OCI-LY3 (cell line): ENCODE measurements at regions not wholly inside any gene's neighbourhood (a gene's known extent, or its start where the extent isn't known, plus 50 kb on each side); places are given as distances from the start of the nearest gene placed in this dataset.

Experiments used
- CTCF ChIP-seq: fragments of 200-600, 300-600 bp; sonication (generic); IDR thresholded peaks from 2 replicates; pipeline ENCODE4 v1.5.1; 2014; ENCODE audit warnings: antibody characterized with exemption, low read length, low read depth
- EZH2phosphoT487 ChIP-seq: fragments of 200-600 bp; shearing (Covaris generic); IDR thresholded peaks from 2 replicates; pipeline ENCODE4 v1.6.1; 2018; ENCODE audit warnings: antibody characterized with exemption, mixed run types, low read depth

- TF ChIP-seq EZH2phosphoT487, result no peak
- TF ChIP-seq CTCF, result no peak
These were observed 224.0 kb upstream of the CDH13 start for GRCh38 chr16:82402665-82403218.
